ENCODE measurements at regions not wholly inside any gene's neighbourhood (a gene's known extent, or its start where the extent isn't known, plus 50 kb on each side); places are given as distances from the start of the nearest gene placed in this dataset.

DNA sequence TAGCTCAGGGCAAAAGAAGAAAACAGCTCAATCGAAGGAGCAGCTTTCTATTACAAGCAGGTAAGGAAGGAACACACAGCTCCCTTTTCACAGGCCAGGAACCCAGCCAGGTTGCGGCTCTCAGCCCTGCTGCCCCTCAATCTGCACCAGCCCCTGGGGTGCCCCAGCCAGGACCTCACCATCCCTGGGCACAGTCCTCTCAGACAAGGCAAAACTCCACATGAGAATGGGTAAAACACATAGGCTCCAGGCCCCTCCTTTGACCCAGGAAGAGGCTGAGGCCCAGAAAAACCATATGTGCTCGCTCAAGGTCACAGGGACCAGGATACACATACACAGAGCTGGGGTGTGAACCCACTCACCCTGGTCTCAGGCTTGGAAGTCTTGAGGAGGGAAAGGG is 178.7 kb upstream of the TLE3 start:
- H3K4me3 ChIP-seq (ENCODE audit: low read length) = no peak overlapping the region
- no peak overlapping the region for H3K4me2 ChIP-seq (ENCODE audit: low read length)
- H4K20me1 ChIP-seq (ENCODE audit: control insufficient read depth, insufficient read depth, low read depth, low read length) = no peaks in the 10 kb centered on the region
- no peaks in the 10 kb centered on the region for H3K79me2 ChIP-seq (ENCODE audit: control insufficient read depth, low read length)
- no peaks in the 10 kb centered on the region for H3K9me2 ChIP-seq (replicated peaks; ENCODE audit: control insufficient read depth, low read length)
- H3K9me3 ChIP-seq (ENCODE audit: control insufficient read depth, insufficient read depth, low read length) = no peaks in the 10 kb centered on the region
- no peaks in the 10 kb centered on the region for H3K36me3 ChIP-seq (ENCODE audit: control insufficient read depth, low read length)
- H3K27me3 ChIP-seq (ENCODE audit: control insufficient read depth, low read length) = no peaks in the 10 kb centered on the region
- no peaks in the 10 kb centered on the region for H3F3A ChIP-seq (ENCODE audit: control insufficient read depth, insufficient read depth)
- TF ChIP-seq EZH2phosphoT487 (IDR thresholded peaks at IDR 0.05; ENCODE audit: borderline replicate concordance, low read length) = no peak
- TF ChIP-seq, protein P1, sequence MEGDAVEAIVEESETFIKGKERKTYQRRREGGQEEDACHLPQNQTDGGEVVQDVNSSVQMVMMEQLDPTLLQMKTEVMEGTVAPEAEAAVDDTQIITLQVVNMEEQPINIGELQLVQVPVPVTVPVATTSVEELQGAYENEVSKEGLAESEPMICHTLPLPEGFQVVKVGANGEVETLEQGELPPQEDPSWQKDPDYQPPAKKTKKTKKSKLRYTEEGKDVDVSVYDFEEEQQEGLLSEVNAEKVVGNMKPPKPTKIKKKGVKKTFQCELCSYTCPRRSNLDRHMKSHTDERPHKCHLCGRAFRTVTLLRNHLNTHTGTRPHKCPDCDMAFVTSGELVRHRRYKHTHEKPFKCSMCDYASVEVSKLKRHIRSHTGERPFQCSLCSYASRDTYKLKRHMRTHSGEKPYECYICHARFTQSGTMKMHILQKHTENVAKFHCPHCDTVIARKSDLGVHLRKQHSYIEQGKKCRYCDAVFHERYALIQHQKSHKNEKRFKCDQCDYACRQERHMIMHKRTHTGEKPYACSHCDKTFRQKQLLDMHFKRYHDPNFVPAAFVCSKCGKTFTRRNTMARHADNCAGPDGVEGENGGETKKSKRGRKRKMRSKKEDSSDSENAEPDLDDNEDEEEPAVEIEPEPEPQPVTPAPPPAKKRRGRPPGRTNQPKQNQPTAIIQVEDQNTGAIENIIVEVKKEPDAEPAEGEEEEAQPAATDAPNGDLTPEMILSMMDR (IDR thresholded peaks at IDR 0.05; ENCODE audit: low read depth, low read length, poor library complexity, severe bottlenecking) = no peak
- H3K27ac ChIP-seq (ENCODE audit: low read depth, low read length) = no peak overlapping the region
- peaks cover 34% of the 10 kb centered on the region for H3K4me1 ChIP-seq (ENCODE audit: control insufficient read depth, low read length)

DNA sequence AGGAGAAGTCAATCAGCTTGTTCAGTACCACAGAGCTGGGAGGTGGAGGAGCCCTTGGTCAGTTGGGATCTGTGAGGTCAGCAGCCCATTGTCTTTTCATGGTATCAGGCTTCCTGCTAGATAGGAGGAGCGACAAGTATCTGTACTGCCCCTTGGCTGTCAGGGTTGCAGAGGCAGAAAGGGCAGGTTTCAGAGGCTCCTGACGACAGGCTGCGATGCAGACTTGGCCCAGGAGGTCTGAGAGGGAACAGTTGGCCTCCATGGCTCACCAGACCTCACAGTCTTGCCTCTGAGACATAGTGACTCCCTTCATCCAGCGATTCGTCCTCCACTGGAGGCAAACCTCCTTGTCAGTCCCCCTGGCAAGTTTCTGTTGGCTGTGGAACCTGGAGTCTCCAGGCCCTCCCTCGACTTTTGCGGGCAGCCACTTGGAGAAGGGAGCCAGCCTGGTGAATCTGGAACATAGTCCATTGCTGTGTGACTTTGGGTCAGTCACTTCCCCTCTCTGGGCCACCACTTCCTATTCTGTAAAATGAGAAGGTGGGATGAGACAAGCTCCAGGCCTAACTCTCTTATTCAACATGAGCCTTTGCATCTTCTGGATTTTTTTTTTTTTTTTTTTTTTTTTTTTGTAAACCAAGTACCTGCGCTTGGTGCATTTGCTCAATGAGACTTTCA is 177.9 kb upstream of the TLE3 start:
- Histone ChIP-seq H3K4me3 (ENCODE audit: low read length) (no peak overlapping the region), H3K27ac (ENCODE audit: low read depth, low read length) (no peak overlapping the region), H3K79me2 (ENCODE audit: control insufficient read depth, low read length) (no peaks in the 10 kb centered on the region)

DNA sequence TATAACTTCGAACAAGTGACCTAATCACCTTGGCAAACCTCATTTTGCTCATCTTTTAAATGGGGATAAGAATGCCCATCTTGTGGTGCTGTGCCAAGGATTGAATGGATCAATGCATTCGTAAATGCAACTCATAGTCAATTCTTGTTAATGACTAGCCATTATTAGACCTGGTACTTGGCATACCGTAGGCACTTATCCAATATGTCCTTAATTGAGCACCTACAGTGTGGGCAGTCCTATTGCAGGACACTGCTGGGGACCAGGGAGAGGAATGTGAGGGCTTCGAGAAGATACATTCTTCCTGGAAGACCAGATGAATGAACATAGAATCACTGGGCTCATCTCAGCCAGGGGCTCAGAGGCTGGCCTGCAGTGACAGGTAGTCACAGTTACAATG is 177.2 kb upstream of the TLE3 start:
- Histone ChIP-seq H3K79me2 (ENCODE audit: control insufficient read depth, low read length) (no peaks in the 10 kb centered on the region), H3F3A (ENCODE audit: control insufficient read depth, insufficient read depth) (no peaks in the 10 kb centered on the region), H3K4me2 (ENCODE audit: low read length) (no peak overlapping the region), H3K36me3 (ENCODE audit: control insufficient read depth, low read length) (no peaks in the 10 kb centered on the region), H3K27ac (ENCODE audit: low read depth, low read length) (no peak overlapping the region), H3K9me3 (ENCODE audit: control insufficient read depth, insufficient read depth, low read length) (no peaks in the 10 kb centered on the region), H3K27me3 (ENCODE audit: control insufficient read depth, low read length) (no peaks in the 10 kb centered on the region), H3K4me1 (ENCODE audit: control insufficient read depth, low read length) (peaks cover 47% of the 10 kb centered on the region), H4K20me1 (ENCODE audit: control insufficient read depth, insufficient read depth, low read depth, low read length) (no peaks in the 10 kb centered on the region), H3K4me3 (ENCODE audit: low read length) (no peak overlapping the region), H3K9me2 (replicated peaks; ENCODE audit: control insufficient read depth, low read length) (no peaks in the 10 kb centered on the region)
- TF ChIP-seq, protein P1 (IDR thresholded peaks at IDR 0.05; ENCODE audit: low read depth, low read length, poor library complexity, severe bottlenecking) = no peak
- no peak for TF ChIP-seq EZH2phosphoT487 (IDR thresholded peaks at IDR 0.05; ENCODE audit: borderline replicate concordance, low read length)

More for the DNA sequence above, 177.9 kb upstream of the TLE3 start:
- H4K20me1 ChIP-seq (ENCODE audit: control insufficient read depth, insufficient read depth, low read depth, low read length) = no peaks in the 10 kb centered on the region
- H3K9me2 ChIP-seq (replicated peaks; ENCODE audit: control insufficient read depth, low read length) = no peaks in the 10 kb centered on the region
- H3K9me3 ChIP-seq (ENCODE audit: control insufficient read depth, insufficient read depth, low read length) = no peaks in the 10 kb centered on the region
- no peaks in the 10 kb centered on the region for H3K36me3 ChIP-seq (ENCODE audit: control insufficient read depth, low read length)
- H3F3A ChIP-seq (ENCODE audit: control insufficient read depth, insufficient read depth) = no peaks in the 10 kb centered on the region
- H3K27me3 ChIP-seq (ENCODE audit: control insufficient read depth, low read length) = no peaks in the 10 kb centered on the region
- no peak overlapping the region for H3K4me2 ChIP-seq (ENCODE audit: low read length)
- no peak for TF ChIP-seq EZH2phosphoT487 (IDR thresholded peaks at IDR 0.05; ENCODE audit: borderline replicate concordance, low read length)
- TF ChIP-seq, protein P1 (IDR thresholded peaks at IDR 0.05; ENCODE audit: low read depth, low read length, poor library complexity, severe bottlenecking) = no peak
- peaks cover 40% of the 10 kb centered on the region for H3K4me1 ChIP-seq (ENCODE audit: control insufficient read depth, low read length)
